Amniotic epithelial cell (primary cell): ENCODE measurements at regions not wholly inside any gene's neighbourhood (a gene's known extent, or its start where the extent isn't known, plus 50 kb on each side); places are given as distances from the start of the nearest gene placed in this dataset.

Experiments
- DNase-seq: peaks from one replicate; pipeline ENCODE4 v3.0.0-alpha.2; 2010; ENCODE audit warnings: low read depth

DNA sequence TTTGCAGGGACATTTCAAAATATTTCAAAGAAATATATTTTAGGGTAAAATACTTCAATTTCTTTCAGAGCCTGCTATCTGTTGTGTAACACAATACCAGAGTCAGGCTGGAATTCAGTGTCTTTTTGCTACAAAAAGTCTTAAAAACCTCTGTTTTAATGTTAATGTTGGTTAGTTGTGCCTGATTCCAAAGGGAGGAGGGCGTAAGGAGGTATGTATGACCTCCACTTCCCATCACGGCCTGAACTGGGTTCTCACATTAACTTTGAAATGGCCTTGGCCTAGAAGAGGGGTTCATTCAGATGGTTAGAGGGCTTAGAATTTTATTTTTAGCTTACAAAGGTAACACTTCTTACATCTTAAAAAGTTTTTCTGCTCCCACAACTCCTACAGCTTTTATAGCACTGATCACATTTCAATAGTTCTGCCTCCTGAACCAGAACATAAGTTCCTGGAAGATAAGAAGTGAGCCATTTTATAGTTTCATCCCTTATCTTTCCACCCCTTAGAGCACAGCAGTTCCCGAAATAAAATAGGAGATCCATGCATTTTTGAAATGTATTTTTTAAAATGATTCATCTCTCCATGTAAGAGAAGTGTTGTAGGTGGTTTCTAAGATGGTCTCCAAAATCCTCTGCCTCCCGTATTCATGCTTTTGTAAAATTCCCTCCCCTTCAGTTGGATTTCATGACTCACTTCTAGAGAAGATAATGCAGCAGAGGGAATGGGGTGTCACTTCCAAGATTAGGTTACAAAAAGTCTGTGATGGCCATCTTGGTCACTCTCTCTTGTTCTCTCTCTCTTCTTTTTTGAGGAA lies 543.1 kb upstream of the NECTIN3 start:
- no peak for DNase-seq

DNA sequence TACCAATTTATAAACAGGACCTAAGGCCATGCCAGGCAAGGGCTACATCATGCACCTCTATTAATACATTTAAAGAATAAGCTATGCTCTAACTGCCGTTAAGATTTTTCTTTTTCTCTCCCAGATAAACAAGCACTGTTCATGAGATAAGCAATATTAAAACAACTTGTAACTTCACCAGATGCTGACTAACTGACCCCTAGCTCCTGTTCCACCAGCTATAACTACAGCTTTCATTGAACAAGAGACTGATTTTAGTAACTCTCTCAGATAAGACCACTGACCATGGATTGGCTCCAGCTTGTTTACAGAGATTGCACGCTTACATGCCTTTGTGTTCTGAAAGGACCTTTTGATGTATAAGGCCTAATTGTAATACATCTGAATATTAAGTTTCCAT lies 540.7 kb upstream of the NECTIN3 start:
- DNase-seq, result no peak

DNA sequence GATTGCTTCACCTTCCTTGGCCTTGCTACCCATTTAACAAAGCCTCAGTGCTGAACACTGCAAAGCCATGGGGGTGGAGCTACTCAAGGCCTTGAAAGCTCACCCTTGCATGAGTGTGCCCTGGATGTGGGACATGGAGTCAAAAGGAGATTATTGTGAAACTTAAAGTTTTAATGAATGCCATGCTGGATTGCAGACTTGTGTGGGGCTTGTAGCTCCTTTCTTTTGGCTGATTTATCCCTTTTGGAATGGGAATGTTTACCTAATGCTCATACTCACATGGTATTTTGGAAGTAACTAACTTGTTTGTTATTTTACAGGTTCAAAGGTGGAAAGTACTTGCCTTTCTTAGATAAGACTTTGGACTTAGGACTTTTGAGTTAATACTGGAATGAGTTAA lies 538.5 kb upstream of the NECTIN3 start:
- DNase-seq, result peak; percentile 71

DNA sequence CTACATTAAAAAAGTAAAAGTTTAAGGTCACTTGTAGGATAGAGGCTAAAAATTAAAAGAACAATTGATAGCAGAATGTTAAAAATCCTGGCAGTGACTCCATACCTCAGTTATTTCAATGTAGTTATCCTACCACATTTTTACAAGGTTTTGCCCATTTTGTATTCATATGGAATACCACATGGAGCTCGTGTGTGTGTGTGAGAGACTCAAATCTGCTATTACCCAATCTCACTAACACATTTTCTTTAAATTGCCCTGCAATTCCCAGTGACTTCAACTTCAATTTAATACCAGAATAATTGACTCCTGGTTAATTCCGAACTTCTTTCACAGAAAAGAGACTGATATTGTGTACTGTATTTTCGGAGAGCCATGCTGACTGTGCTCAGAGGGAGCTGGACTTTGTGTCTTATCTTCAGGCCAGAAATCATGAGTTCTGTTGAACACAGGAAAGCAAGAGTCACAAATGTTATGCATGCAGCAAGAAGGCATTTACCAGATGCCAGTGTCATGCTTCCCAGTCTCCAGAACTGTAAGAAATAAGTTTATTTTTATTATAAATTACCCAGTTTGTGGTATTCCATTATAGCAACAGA lies 529.0 kb upstream of the NECTIN3 start:
- DNase-seq, result no peak

DNA sequence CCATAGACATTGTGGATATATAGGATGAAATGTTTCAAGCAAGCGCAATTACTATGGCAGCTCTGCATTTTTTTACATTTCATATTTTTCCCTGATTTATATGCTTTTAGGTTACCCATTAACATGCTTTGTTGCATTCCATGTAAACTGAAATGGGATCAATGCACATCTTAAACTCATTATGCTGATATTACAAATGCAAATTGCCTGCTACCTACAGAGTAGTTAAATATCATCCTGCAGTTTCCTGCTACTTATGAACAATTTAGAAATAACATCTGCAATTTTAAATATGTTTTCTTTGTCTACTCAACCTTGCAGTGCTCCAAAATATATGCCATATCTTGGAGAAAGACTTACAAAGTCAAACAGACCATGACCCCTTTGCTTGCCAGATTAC lies 526.9 kb upstream of the NECTIN3 start:
- DNase-seq, result no peak

DNA sequence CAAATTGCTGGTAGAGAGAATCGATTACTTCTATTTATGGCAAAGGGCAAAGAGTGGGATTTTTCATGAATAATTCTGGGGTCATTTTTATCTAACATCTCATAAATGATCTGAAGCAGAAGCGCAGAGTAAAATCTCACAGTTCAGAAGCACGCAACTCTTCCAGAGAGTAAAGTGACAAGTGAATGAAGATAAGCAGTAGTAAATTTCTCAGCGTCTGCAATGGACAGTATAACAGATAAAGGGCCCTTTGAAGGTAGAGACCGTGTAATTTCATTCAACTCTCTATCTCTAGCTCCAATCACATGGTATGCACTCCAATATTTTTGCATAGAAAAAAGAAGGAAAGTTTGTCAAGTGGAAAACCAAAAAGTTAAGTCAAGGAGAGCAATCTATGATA lies 521.1 kb upstream of the NECTIN3 start:
- no peak for DNase-seq

DNA sequence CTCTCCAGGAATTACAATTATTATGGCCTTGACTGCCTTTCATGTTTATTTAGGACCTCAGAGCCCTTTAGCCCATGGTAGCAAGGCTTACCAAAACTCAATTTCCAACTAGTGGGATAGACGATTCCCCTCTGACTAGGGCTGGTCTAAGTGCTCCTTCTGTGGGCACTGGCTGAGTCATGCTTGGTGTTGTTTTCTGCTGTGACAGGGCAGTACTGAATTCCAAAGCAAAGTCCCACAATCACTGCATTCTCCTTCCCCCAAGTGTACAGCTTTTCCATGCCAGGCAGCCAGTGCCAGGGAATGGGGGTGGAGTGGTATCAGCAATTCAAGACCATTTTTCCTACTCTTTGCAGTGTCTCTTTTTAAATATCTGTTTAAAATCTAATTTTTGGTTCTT lies 509.0 kb upstream of the NECTIN3 start:
- DNase-seq, result no peak

DNA sequence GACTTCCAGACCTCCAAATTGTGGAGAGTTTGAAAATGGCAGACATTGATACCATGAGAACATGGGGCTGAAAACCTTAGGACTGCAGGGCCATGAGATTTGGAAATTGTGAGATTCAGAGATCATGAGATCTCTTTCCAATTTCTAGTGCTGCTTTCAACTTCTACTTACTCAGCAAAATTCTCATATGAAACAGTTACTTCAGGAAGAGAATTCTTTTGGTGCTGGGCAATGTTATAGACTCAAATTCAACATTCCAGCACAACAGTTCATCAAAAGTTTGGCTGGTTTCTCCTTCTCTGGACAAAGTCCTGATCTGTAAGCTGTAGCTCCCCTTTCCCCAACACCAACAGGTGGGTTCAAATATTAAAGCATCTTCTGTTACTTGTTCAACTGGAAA lies 506.9 kb upstream of the NECTIN3 start:
- DNase-seq, result no peak

DNA sequence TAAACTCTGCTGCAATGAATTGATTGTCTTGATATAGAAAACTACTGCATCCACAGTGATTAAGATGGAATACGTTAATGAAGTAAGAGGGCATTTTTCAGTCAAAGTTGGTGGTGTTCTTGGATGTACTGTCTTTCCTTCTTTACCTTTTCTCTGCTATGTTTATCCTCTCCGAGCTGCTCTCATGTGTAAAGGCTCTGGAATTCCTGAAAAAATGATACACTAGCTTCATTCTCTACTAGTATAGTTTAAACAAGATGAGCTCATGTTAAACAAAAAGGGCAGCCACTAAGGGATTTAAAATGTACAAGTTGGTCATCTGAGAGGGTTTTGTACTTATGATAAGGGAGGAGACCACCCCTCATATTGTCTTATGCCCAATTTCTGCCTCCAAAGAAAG lies 504.6 kb upstream of the NECTIN3 start:
- no peak for DNase-seq

DNA sequence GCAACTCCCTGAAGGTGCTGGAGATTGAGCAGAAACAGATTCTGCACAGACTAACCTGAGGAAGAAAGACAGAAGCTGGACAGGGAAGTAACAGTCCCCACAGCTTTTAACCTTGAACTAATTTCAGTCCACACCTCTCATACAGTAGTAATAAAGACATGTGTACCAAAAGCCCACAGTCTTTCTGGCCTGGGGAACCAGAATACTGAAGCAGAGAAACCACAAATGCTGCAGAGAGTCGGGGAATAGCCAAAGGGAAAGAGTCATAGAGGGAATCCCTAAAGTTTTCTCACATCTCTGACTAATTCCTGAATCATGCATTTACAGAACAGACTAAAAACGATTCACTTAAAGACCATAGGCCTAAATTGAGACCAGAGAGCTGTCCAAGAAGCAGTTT lies 503.4 kb upstream of the NECTIN3 start:
- DNase-seq, result peak; percentile 78

DNA sequence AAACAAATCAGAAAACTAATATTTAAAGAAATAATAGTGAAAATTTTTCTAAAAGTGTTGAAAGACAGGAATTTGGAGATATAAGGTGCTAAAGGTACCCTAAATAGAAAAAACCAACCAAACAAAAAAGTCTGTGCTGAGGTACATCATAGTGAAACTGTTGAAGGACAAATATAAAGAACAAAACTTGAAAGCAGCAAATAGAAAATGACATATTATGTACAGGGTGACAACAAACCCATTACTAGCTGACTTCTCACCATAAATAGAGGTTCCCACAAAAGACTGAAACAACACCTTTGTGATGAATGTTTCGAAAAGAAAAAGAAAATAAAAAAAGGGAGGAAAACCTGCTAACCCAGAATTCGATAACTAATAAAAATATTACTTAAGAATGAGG lies 502.5 kb upstream of the NECTIN3 start:
- DNase-seq, result no peak

DNA sequence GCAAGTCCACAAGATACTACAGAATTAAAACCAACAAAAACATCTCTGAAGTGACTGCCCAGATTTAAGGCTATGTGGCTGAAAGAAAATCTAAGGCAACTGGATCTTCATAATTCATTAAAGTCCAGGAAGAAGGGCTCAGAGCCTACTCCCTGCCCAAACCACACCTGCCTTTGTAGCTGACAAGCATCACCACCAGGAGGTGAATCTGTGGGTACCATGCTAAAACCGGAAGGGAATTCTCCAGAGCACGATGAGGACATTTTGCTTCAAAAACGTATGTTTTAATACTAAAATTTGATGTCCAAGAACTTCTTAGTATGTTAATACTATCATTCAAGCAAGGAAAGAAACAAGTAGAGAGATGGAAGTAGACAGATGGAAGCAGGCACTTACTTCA lies 495.9 kb upstream of the NECTIN3 start:
- no peak for DNase-seq

DNA sequence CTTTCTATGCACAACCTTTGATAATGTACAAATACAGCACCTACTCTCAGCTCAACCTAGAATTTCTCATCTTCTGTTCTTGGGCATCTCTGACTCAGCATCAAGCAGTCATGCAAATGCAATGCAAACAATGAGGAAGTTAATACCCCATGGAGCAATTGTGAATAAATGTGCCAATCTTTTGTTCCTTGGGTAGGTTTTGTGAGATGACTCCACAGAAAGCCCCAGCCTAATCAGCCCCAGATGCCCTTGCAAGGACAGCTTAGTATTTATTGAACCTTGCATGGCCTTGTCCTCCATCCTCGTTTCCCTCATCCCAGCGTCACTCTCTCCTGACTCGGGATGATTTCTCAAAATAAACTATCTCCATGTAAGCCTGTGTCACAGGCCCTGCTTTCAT lies 494.7 kb upstream of the NECTIN3 start:
- peak; percentile 91 for DNase-seq

DNA sequence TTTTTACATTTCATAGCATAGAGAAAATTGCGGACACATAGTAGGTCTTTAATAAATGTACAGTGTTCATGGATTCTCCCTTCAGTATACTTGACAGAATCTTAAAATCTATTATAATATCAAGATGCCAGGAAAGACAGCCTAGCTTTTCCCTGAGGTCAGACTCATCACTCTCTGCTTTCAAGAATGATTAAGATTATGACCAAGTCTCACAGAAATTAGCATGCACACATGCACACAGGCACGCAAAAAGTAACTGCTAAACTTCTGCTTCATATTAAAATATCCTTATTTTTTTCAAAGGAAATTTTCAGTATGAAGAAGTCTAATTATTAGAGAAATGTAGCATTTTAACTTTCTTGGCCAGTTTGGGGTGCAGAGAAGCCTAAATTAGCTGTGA lies 493.8 kb upstream of the NECTIN3 start:
- DNase-seq, result no peak

DNA sequence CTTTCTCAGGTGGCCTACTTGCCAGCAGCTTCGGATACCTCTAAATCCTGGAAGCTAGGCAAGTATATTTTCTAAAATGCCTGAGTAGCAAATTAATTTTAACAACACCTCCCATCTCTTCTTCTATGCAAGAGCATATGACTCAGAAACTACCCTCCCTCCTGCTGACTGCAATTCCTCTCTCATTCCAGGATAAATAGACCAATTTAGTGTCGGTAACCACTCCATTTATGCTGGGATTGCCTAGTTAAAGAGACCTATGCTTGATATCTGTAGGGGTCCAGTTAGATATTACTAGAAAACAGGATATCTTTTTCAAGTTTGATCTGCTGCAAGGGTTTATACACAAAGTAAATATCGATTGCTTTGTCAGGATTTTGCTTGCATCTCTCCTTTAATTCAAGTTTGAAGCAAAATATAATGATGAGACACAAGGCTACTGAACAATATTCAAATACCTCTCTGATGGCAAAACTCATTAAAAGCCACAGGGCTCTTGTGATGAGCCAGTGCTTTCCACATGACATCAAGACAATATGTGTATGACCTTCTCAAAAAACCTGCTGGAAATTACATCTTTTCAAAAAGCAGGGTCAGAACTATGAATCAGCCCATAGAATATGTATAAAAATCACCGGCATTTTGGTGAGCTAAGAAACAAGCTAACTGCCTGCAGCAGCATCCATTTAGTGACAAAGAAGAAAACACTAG lies 491.6 kb upstream of the NECTIN3 start:
- peak; percentile 13 for DNase-seq

DNA sequence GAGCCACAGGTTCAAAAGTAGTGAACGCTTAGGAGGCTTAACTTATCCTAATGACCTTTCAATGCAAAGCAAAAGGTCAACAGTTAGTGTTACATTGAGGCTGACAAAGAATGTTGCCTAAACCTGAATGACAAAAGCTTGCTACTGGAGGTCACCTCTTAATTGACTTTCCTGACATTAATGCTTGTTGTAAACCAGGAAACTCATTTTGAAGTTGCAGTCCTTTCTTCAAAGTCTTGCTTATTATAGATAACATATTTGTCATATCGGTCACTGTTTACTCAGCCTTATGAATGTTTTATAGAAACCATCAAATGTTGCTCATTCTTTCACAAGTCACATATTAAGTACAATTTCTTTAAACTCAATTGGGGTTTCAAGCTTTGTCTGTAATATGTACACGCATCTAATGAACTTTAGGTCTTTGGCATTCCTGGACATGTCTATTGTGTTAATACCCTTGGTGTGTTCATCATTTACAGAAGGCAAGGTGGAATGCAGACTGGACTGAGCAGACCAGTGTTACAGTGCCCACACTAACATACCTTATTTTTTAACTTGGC lies 488.2 kb upstream of the NECTIN3 start:
- DNase-seq, result no peak

DNA sequence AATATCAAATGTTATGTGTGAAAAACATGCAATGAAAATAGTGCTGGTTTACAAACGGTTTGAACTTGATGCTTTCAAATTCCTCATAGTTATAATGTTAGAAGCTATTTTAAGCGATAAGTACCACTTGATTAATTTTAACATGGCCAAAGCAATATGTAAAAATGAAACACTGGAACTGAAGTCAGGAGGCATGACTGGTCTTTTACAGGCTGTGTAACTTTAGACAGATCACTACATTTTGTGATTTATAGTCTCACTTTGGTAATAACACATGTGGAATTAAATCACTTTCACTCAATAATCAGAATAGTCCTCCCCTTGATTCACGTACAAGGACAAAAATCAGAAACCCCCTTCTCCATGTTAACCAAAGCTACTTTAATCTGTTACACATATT lies 482.7 kb upstream of the NECTIN3 start:
- DNase-seq, result no peak

DNA sequence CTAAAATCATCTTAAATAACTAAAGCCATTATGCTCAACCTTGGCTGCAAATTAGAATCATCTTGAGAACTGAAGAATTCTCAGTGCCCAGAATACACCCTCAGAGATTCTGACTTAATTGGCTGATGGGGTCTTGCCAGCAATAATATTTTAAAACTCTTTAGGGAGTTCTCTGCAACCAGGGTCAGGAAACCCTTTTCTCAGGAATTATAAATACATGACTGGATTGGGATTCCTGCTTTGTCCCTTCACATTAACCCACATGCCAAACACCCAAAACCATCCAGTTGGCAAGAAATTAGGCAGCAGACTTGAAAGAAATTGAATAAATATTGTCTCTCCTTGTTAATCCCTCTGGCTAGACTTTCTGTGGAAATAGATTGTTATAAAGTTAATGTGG lies 482.3 kb upstream of the NECTIN3 start:
- DNase-seq, result no peak

DNA sequence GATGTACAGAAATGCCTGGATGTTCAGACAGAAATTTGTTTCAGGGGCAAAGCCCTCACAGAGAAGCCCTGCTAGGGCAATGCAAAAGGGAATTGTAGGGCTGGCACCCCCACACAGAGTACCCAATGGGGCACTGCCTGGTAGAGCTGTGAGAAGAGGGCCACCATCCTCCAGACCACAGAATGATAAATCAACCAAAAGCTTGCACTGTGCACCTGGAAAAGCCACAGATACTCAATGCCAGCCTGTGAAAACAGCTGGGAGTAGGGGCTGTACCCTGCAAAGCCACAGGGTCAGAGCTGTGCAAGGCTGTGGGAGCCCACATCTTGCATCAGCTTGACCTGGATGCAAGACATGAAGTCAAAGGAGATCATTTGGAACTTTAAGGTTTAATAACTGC lies 477.9 kb upstream of the NECTIN3 start:
- no peak for DNase-seq

DNA sequence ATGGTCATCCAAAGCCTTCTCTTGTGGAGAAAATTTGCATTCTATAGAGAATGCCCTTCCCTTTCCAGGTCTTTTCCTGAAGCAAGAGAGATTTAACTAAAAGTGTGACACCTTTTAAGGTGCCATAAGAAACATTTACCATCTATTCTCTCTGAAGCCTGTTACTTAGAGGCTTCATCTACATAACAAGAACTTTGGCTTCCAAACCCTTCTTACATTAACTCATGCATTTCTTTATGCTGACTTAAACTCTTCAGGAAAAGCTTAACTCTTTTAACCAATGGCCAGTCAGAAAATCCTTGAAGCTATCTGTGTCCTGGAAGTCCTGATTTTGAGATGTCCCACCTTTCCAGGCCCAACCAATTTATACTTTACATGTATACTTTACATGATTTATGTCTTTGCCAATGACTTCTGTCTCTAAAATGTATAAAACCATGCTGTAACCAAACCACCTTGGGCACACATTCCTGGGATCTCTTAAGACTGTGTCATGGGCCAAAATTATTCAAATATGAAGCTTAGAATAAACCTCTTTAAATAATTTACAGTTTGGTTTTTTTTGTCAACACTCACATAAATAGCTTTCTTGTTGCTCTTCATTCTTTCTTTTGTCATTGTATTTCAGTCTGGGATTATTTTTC lies 472.6 kb upstream of the NECTIN3 start:
- DNase-seq, result peak; percentile 10

DNA sequence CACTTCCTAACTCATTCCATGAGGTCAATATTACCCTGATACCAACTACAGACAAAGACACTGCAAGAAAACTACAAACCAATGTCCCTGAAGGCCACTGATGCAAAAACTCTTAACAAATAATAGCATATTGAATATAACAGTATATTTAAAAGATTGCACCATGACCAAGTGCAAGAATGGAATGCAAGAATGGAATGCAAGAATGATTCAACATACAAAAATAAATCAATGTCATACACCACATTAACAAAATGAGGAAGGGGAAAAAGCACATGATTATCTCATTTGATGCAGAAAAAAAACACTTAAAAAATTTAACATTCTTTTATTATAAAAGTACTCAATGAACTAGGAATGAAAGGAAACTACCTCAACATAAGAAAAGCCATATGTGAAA lies 463.1 kb upstream of the NECTIN3 start:
- peak; percentile 63 for DNase-seq

DNA sequence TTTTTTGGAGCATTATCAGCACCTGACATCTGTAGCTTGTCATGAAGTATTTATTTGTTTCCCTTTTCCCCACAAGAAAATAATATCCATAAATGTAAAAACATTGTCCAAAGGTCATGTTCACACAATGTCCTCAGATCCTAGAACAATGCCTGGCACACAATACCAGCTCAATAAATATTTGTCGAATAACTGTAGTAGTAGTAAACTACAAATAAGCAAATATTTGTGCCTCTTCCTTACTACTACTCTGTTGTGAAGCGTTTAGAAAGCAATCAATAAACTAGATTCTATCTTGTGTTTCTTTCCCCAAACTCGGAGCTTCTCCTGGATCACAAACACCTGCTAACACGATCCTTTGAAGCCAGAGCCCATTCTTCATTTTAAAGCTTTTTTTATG lies 459.6 kb upstream of the NECTIN3 start:
- DNase-seq, result no peak

DNA sequence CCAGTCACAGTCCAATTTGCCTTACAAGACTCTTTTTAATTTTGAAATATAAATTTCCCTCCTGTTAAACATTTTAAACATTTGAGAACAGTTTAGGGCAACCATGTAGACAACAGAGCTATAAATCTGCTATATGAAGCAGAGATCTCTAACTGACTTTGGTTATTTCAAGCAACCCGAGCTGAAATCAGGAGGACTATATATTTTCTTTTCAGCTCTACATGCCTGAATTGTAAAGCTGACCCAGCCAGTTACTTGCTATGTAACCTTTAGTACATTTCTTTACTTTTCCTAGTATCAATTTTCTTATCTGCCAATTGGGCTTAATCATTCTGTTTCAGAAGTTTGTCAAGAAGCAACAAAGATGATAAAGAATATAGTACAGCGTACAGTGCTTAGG lies 457.4 kb upstream of the NECTIN3 start:
- no peak for DNase-seq
